ENCODE measurements at regions not wholly inside any gene's neighbourhood (a gene's known extent, or its start where the extent isn't known, plus 50 kb on each side); places are given as distances from the start of the nearest gene placed in this dataset.

- H3K4me1 ChIP-seq (replicated peaks) = no peaks in the 10 kb centered on the region
- no peak overlapping the region for H3K27ac ChIP-seq
- no peaks in the 10 kb centered on the region for H3K36me3 ChIP-seq
- no peak overlapping the region for H3K4me3 ChIP-seq
- no peaks in the 10 kb centered on the region for H3K9me3 ChIP-seq (replicated peaks)
- no peaks in the 10 kb centered on the region for H3K27me3 ChIP-seq (replicated peaks)
- DNase-seq (ENCODE audit: low read depth in 1 of 2, low spot score in 2 of 2) = no peak
Measured at GRCh38 chr4:156538651-156539257, 432.8 kb downstream of the PDGFC start.

GRCh38 chr4:156538210-156538609 is 433.4 kb downstream of the PDGFC start:
- no peaks in the 10 kb centered on the region for H3K9me3 ChIP-seq (replicated peaks)
- no peaks in the 10 kb centered on the region for H3K27me3 ChIP-seq (replicated peaks)
- H3K27ac ChIP-seq = no peak overlapping the region
- H3K4me1 ChIP-seq (replicated peaks) = no peaks in the 10 kb centered on the region
- no peak for DNase-seq (ENCODE audit: low read depth in 1 of 2, low spot score in 2 of 2)
- H3K4me3 ChIP-seq = no peak overlapping the region
- H3K36me3 ChIP-seq = no peaks in the 10 kb centered on the region

GRCh38 chr4:156537286-156537685 is 434.3 kb downstream of the PDGFC start:
- no peak overlapping the region for H3K27ac ChIP-seq
- DNase-seq (ENCODE audit: low read depth in 1 of 2, low spot score in 2 of 2) = no peak

GRCh38 chr4:156536661-156537060 is 434.9 kb downstream of the PDGFC start:
- no peak overlapping the region for H3K4me3 ChIP-seq
- no peaks in the 10 kb centered on the region for H3K9me3 ChIP-seq (replicated peaks)
- H3K27ac ChIP-seq = no peak overlapping the region
- H3K4me1 ChIP-seq (replicated peaks) = no peaks in the 10 kb centered on the region
- no peaks in the 10 kb centered on the region for H3K36me3 ChIP-seq
- no peak for DNase-seq (ENCODE audit: low read depth in 1 of 2, low spot score in 2 of 2)
- no peaks in the 10 kb centered on the region for H3K27me3 ChIP-seq (replicated peaks)

More at GRCh38 chr4:156537286-156537685, 434.3 kb downstream of the PDGFC start:
- Histone ChIP-seq H3K27me3 (replicated peaks) (no peaks in the 10 kb centered on the region), H3K36me3 (no peaks in the 10 kb centered on the region), H3K4me3 (no peak overlapping the region), H3K4me1 (replicated peaks) (no peaks in the 10 kb centered on the region), H3K9me3 (replicated peaks) (no peaks in the 10 kb centered on the region)

- no peaks in the 10 kb centered on the region for H3K9me3 ChIP-seq (replicated peaks)
- H3K4me3 ChIP-seq = no peak overlapping the region
- no peaks in the 10 kb centered on the region for H3K36me3 ChIP-seq
- H3K4me1 ChIP-seq (replicated peaks) = no peaks in the 10 kb centered on the region
- H3K27me3 ChIP-seq (replicated peaks) = no peaks in the 10 kb centered on the region
- H3K27ac ChIP-seq = no peak overlapping the region
- no peak for DNase-seq (ENCODE audit: low read depth in 1 of 2, low spot score in 2 of 2)
Measured at GRCh38 chr4:156534205-156534604, 437.4 kb downstream of the PDGFC start.

GRCh38 chr4:156528216-156528615 is 443.4 kb downstream of the PDGFC start:
- Histone ChIP-seq H3K36me3 (no peaks in the 10 kb centered on the region), H3K27me3 (replicated peaks) (no peaks in the 10 kb centered on the region), H3K27ac (no peak overlapping the region), H3K4me3 (no peak overlapping the region), H3K9me3 (replicated peaks) (no peaks in the 10 kb centered on the region), H3K4me1 (replicated peaks) (peaks cover 6% of the 10 kb centered on the region)
- DNase-seq (ENCODE audit: low read depth in 1 of 2, low spot score in 2 of 2) = no peak

GRCh38 chr4:156527237-156527993 is 444.2 kb downstream of the PDGFC start:
- no peak overlapping the region for H3K4me3 ChIP-seq
- H3K27me3 ChIP-seq (replicated peaks) = no peaks in the 10 kb centered on the region
- H3K27ac ChIP-seq = no peak overlapping the region
- H3K4me1 ChIP-seq (replicated peaks) = peaks cover 6% of the 10 kb centered on the region
- H3K36me3 ChIP-seq = no peaks in the 10 kb centered on the region
- H3K9me3 ChIP-seq (replicated peaks) = no peaks in the 10 kb centered on the region
- no peak for DNase-seq (ENCODE audit: low read depth in 1 of 2, low spot score in 2 of 2)

- no peak overlapping the region for H3K4me3 ChIP-seq
- no peak overlapping the region for H3K27ac ChIP-seq
- no peaks in the 10 kb centered on the region for H3K27me3 ChIP-seq (replicated peaks)
- no peaks in the 10 kb centered on the region for H3K36me3 ChIP-seq
- DNase-seq (ENCODE audit: low read depth in 1 of 2, low spot score in 2 of 2) = no peak
- peaks cover 6% of the 10 kb centered on the region for H3K4me1 ChIP-seq (replicated peaks)
- no peaks in the 10 kb centered on the region for H3K9me3 ChIP-seq (replicated peaks)
Measured at GRCh38 chr4:156523991-156524390, 447.6 kb downstream of the PDGFC start.

GRCh38 chr4:156523492-156523891 is 448.1 kb downstream of the PDGFC start:
- no peak overlapping the region for H3K4me3 ChIP-seq
- no peaks in the 10 kb centered on the region for H3K9me3 ChIP-seq (replicated peaks)
- H3K27me3 ChIP-seq (replicated peaks) = no peaks in the 10 kb centered on the region

GRCh38 chr4:156521631-156522030 is 450.0 kb downstream of the PDGFC start:
- Histone ChIP-seq H3K27ac (no peak overlapping the region), H3K36me3 (no peaks in the 10 kb centered on the region), H3K4me1 (replicated peaks) (peaks cover 5% of the 10 kb centered on the region), H3K27me3 (replicated peaks) (no peaks in the 10 kb centered on the region), H3K9me3 (replicated peaks) (no peaks in the 10 kb centered on the region), H3K4me3 (no peak overlapping the region)
- DNase-seq (ENCODE audit: low read depth in 1 of 2, low spot score in 2 of 2) = no peak

More at GRCh38 chr4:156523492-156523891, 448.1 kb downstream of the PDGFC start:
- H3K27ac ChIP-seq = no peak overlapping the region
- peaks cover 6% of the 10 kb centered on the region for H3K4me1 ChIP-seq (replicated peaks)
- DNase-seq (ENCODE audit: low read depth in 1 of 2, low spot score in 2 of 2) = no peak
- no peaks in the 10 kb centered on the region for H3K36me3 ChIP-seq

- H3K36me3 ChIP-seq = no peaks in the 10 kb centered on the region
- H3K27ac ChIP-seq = no peak overlapping the region
- H3K4me1 ChIP-seq (replicated peaks) = peaks cover 15% of the 10 kb centered on the region
- H3K27me3 ChIP-seq (replicated peaks) = no peaks in the 10 kb centered on the region
- no peak overlapping the region for H3K4me3 ChIP-seq
- DNase-seq (ENCODE audit: low read depth in 1 of 2, low spot score in 2 of 2) = no peak
- H3K9me3 ChIP-seq (replicated peaks) = no peaks in the 10 kb centered on the region
Measured at GRCh38 chr4:156517956-156518355, 453.6 kb downstream of the PDGFC start.

GRCh38 chr4:156517546-156517945 is 454.1 kb downstream of the PDGFC start:
- Histone ChIP-seq H3K9me3 (replicated peaks) (no peaks in the 10 kb centered on the region), H3K27ac (no peak overlapping the region), H3K36me3 (no peaks in the 10 kb centered on the region), H3K4me3 (no peak overlapping the region), H3K4me1 (replicated peaks) (peaks cover 15% of the 10 kb centered on the region), H3K27me3 (replicated peaks) (no peaks in the 10 kb centered on the region)
- DNase-seq (ENCODE audit: low read depth in 1 of 2, low spot score in 2 of 2) = no peak

- H3K4me1 ChIP-seq (replicated peaks) = peaks cover 15% of the 10 kb centered on the region
- no peak overlapping the region for H3K4me3 ChIP-seq
- no peaks in the 10 kb centered on the region for H3K27me3 ChIP-seq (replicated peaks)
- no peaks in the 10 kb centered on the region for H3K36me3 ChIP-seq
- peak in 1 of 2 experiments; percentile 51 for DNase-seq (ENCODE audit: low read depth in 1 of 2, low spot score in 2 of 2)
- no peaks in the 10 kb centered on the region for H3K9me3 ChIP-seq (replicated peaks)
- peak overlapping the region; percentile 48; the same call in 1 of the 2 replicates for H3K27ac ChIP-seq
Measured at GRCh38 chr4:156516698-156517097, 454.9 kb downstream of the PDGFC start.

- no peaks in the 10 kb centered on the region for H3K27me3 ChIP-seq (replicated peaks)
- DNase-seq (ENCODE audit: low read depth in 1 of 2, low spot score in 2 of 2) = no peak
- no peaks in the 10 kb centered on the region for H3K36me3 ChIP-seq
- no peak overlapping the region for H3K4me3 ChIP-seq
- H3K9me3 ChIP-seq (replicated peaks) = no peaks in the 10 kb centered on the region
- H3K4me1 ChIP-seq (replicated peaks) = peaks cover 15% of the 10 kb centered on the region
- H3K27ac ChIP-seq = no peak overlapping the region
Measured at GRCh38 chr4:156515295-156515694, 456.3 kb downstream of the PDGFC start.
